Left ventricle myocardium inferior (tissue), 1 donor: ENCODE measurements at regions not wholly inside any gene's neighbourhood (a gene's known extent, or its start where the extent isn't known, plus 50 kb on each side); places are given as distances from the start of the nearest gene placed in this dataset.

ENCODE experiments used
- DNase-seq: peaks from one replicate; pipeline ENCODE4 v3.0.0-alpha.2; 2020
- H3K27ac ChIP-seq: fragments of 200-600 bp; replicated peaks from 2 replicates; pipeline ENCODE4 v1.8.0; 2021
- H3K27me3 ChIP-seq: fragments of 200-600 bp; 2 replicates; pipeline ENCODE4 v1.8.0; 2021; ENCODE audit warnings: low read depth
- H3K36me3 ChIP-seq: fragments of 200-600 bp; 2 replicates; pipeline ENCODE4 v1.8.0; 2021
- H3K4me1 ChIP-seq: fragments of 200-600 bp; 2 replicates; pipeline ENCODE4 v1.8.0; 2021
- H3K4me3 ChIP-seq: fragments of 200-600 bp; 2 replicates; pipeline ENCODE4 v1.8.0; 2021; ENCODE audit warnings: mild to moderate bottlenecking, moderate library complexity
- H3K9me3 ChIP-seq: fragments of 200-600 bp; replicated peaks from 2 replicates; pipeline ENCODE4 v1.8.0; 2021
- intact Hi-C: fragments of 100-400 bp; cut with micrococcal nuclease; formaldehyde crosslinking; loops from one replicate; pipeline ENCODE4 v1.11.0; 2022
- TF ChIP-seq, protein P1 (sequence below): fragments of 200-600 bp; IDR thresholded peaks from 2 replicates; pipeline ENCODE4 v1.8.0; 2021; ENCODE audit warnings: antibody characterized with exemption, mild to moderate bottlenecking, borderline replicate concordance
- donor health status: DM: no; HTN: yes; CAD: no; lungs with severe emphysema.

DNA sequence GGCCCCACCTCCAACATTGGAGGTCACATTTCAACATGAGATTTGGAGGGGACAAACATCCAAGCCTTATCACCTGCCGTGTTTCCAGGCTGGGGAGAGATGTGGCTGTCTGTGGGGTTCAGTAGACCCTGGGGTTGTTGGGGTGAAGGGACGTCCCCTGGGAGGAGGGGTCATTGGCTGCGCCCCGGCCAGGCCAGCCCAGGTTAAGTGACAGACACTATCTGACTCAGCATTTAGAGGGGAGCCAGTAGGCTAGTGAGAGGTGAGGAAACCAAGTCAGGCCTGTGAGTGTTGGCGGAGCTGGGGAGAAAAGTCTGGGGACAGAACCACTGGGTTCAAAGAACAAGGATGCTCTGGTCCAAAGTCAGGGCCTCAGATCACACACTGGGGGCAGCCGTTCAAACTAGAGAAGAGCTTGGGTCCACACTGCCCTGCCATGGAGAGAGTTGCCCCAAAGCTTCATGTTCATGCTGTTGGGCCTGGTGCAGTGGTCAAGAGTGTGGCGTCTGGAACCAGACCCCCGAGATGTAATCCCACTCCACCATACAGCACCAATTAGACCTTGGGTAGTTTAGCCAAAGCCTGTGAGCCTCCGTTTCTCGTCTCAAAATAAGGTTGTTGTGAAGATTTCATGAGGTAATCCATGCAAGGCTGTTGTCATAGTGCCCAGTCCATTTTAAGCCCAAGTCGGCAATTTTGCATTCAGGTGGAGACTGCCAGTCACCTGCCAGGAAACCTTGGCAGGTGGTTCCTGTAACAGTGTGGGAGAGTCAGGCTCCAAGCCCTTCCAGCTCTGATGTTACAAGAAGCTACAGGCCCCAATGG, 1289.6 kb downstream of the TBC1D22A start:
- no peak overlapping the region for H3K27ac ChIP-seq
- intact Hi-C loops: no loop called here
- H3K4me1 ChIP-seq: no peaks in the 10 kb centered on the region
- TF ChIP-seq, protein P1, sequence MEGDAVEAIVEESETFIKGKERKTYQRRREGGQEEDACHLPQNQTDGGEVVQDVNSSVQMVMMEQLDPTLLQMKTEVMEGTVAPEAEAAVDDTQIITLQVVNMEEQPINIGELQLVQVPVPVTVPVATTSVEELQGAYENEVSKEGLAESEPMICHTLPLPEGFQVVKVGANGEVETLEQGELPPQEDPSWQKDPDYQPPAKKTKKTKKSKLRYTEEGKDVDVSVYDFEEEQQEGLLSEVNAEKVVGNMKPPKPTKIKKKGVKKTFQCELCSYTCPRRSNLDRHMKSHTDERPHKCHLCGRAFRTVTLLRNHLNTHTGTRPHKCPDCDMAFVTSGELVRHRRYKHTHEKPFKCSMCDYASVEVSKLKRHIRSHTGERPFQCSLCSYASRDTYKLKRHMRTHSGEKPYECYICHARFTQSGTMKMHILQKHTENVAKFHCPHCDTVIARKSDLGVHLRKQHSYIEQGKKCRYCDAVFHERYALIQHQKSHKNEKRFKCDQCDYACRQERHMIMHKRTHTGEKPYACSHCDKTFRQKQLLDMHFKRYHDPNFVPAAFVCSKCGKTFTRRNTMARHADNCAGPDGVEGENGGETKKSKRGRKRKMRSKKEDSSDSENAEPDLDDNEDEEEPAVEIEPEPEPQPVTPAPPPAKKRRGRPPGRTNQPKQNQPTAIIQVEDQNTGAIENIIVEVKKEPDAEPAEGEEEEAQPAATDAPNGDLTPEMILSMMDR: no peak
- no peak overlapping the region for H3K4me3 ChIP-seq
- no peak for DNase-seq
- H3K27me3 ChIP-seq: peaks cover 86% of the 10 kb centered on the region
- H3K9me3 ChIP-seq: no peaks in the 10 kb centered on the region
- no peaks in the 10 kb centered on the region for H3K36me3 ChIP-seq

DNA sequence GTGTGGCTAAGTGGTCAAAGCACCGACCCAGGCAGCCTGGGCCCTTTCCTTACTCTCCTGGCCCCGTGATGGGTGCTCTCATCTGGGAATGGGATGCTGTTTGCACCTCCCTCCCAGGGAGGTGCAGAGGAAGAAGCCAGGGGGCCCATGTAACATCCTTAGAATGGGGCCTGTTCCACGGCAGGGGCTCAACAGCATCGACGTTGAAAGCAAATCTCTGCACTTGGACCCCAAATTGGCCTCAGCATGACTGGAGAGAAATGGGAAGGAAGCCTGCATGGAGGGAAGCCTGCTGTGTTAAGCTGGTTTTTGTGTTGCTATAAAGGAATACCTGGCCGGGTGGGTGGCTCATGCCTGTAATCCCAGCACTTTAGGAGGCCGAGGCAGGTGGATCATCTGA, 1288.4 kb downstream of the TBC1D22A start:
- TF ChIP-seq, protein P1: no peak
- Histone ChIP-seq H3K27ac (no peak overlapping the region), H3K9me3 (no peaks in the 10 kb centered on the region), H3K4me3 (no peak overlapping the region), H3K27me3 (peaks cover 87% of the 10 kb centered on the region), H3K36me3 (no peaks in the 10 kb centered on the region), H3K4me1 (no peaks in the 10 kb centered on the region)
- no peak for DNase-seq
- intact Hi-C loops: no loop called here

DNA sequence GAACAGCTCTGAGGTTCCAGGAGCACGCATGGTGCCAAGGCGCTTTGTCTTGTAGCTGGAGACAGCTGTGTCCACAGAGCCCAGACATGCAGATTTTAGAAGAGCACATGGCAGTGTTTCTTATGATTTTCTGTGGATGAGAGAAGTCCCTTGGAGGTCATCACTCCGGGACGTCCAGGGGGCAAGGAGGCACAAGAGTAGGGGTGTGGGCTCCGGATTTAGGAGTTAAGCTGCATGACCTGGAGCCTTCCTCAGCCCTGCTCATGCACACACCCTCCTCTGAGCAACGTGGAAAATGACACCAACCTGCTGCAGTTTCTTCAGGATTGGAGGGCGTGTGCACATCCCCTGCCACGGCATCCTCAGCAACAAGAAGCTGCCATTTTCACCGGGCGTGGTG, 1286.7 kb downstream of the TBC1D22A start:
- intact Hi-C loops: no loop called here
- Histone ChIP-seq H3K4me1 (no peaks in the 10 kb centered on the region), H3K9me3 (no peaks in the 10 kb centered on the region), H3K27me3 (peaks cover 86% of the 10 kb centered on the region), H3K36me3 (no peaks in the 10 kb centered on the region), H3K4me3 (no peak overlapping the region), H3K27ac (no peak overlapping the region)
- no peak for DNase-seq
- TF ChIP-seq, protein P1: no peak

DNA sequence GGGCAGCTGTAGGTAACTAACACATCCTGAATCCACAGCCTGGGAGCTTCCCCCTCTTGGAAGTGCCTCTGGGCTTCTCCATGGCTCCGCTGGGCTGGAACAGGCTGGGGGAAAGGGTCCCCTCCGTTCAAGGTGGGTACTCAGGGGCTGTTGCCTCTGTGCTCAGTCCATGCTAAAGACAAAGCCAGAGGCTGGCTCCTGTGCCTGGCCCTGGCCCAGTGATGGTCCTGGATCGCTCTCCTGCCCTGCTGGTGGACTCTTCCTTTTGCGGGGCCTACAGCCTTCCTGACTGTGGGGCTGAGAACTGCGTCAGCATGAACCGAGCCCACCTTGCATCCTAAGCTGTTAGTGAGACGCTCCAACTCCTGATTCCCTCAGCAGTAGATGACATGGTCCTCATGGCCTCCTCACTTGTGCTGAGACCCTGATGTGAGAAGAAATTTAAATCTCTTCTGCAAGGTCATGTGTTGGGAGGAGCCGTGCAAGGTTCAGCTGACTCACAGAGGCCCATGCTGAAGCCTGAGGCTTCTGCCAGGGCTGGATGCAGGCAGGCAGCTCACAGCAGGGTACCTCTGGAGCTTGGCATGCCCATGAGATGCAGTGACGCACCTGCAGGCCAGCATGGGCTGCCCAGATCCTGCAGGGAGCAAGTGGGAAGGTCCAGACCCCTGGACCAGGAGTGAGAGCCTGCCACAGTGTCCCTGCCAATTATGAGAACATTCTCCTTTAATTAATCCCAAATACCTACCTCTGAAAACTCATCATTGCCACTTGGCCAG, 1285.5 kb downstream of the TBC1D22A start:
- H3K4me1 ChIP-seq: no peaks in the 10 kb centered on the region
- TF ChIP-seq, protein P1: no peak
- no peak for DNase-seq
- no peaks in the 10 kb centered on the region for H3K36me3 ChIP-seq
- H3K4me3 ChIP-seq: no peak overlapping the region
- intact Hi-C loops: no loop called here
- no peak overlapping the region for H3K27ac ChIP-seq
- peaks cover 83% of the 10 kb centered on the region for H3K27me3 ChIP-seq
- no peaks in the 10 kb centered on the region for H3K9me3 ChIP-seq

DNA sequence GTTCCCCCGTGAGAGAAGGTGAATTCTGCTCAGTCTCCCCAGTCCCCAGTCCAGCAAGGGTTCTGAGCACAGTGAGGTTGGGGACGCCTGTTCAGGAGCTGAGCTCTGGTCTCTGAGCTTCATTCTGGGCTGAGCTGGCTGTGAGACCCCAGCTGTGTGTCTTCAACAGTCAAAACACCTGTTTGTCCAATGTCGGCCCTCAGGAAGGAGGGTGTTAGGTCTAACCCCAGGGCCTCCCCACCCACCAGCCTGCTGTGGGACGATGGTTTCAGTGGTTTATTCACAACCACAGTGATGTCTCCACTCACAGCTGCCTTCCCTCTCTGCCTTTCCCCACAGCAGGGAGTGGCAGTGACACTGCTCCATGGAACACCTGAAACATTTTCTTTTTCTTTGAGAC, 1282.9 kb downstream of the TBC1D22A start:
- intact Hi-C loops: no loop called here
- Histone ChIP-seq H3K4me3 (no peak overlapping the region), H3K27ac (no peak overlapping the region), H3K36me3 (no peaks in the 10 kb centered on the region), H3K4me1 (no peaks in the 10 kb centered on the region), H3K27me3 (peaks cover 60% of the 10 kb centered on the region), H3K9me3 (peaks cover 12% of the 10 kb centered on the region)
- TF ChIP-seq, protein P1: no peak
- DNase-seq: no peak
